ENCODE measurements at regions not wholly inside any gene's neighbourhood (a gene's known extent, or its start where the extent isn't known, plus 50 kb on each side); places are given as distances from the start of the nearest gene placed in this dataset.
"Not testable (repeated sequence)": the region's sequence is repeated elsewhere in the genome, so short reads cannot be mapped to it uniquely, and the experiment has no call there.

DNA sequence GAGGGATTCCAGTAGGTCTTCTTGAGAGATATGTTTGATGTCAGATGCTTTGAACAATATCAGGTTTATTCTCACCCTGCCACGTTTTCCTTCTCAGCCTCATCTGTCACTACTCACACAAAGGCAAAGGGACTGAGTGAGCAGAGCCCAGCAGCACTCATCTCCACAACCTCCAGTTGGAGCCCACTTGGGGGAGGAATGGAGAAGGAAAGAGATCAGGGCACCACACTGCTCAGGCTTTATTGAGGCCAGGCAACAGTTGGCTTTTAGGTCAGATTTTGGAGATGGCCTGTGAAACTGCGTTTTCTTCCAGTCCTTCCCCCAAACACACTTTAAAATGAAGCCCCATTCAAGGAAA, 57.3 kb upstream of the SEC22B start:
- H3K27me3 ChIP-seq, H3K4me2 ChIP-seq, H3K9ac ChIP-seq, H3K36me3 ChIP-seq, H3K4me3 ChIP-seq, H3K9me3 ChIP-seq, H3K27ac ChIP-seq, H4K20me1 ChIP-seq, H3K4me1 ChIP-seq: not testable (repeated sequence)

DNA sequence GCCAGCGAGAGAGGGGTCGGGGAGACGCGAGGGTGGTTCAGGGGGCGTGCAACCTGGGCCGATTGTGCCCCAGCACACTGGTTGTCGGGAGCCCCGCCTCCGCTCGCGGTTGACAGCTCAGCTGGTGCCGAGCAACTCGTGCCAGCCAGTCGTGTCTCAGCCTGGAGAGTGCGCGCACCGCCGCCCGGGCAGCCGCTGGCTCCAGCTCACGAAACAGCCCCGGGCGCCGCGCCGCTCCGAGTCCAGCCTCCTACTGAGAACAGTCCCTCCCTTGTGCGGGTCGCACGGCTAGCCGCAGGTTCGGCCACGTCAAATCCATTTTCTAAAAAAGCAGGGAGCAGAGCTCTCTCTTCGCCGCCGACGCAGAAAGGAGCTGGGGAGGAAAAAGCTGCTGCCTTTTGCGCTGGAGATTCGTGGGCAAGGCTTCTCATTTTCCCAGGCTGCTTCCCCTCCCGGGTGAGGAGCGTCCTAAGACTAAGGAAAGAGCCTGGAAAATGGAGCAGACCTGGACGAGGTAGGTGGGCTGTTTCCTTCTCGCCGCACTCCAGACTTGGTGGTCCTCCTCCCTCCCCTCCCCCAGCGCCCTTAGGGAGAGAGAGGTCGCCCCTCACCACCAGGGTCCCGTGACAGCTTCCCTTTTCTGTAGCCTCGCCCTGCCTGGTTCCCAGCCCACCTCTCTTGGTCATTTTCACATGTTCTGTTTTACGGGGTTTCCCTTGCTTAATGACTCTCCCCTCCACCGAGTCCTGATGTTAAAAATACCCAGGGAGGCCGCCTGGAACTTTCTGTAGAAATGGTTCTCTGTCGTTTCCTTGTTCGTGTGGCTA, 56.7 kb upstream of the SEC22B start:
- H3K4me2 ChIP-seq, H3K9ac ChIP-seq, H3K36me3 ChIP-seq, H3K9me3 ChIP-seq, H3K27ac ChIP-seq, H3K27me3 ChIP-seq, H3K4me1 ChIP-seq, H3K4me3 ChIP-seq, H4K20me1 ChIP-seq: not testable (repeated sequence)

DNA sequence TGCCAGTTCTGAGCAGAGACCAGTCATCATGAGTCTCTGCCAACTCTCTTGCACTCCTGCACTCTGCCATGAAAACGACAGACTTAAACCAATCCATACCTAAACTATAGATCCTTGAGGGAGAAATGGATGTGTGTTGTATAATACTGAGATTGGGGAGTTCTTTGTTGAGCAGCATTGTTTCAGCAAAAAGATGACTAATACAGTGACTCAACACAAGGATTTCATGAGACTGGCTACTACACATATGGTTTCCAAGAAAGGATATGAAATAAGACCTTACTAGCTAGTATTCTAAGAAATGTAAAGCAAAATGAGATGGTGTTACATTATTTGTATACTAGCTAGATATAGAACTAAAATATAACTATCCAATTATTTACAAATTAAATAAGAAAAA, 53.5 kb upstream of the SEC22B start:
- not testable (repeated sequence) for H3K4me1 ChIP-seq

More for the DNA sequence above, 53.5 kb upstream of the SEC22B start:
- not testable (repeated sequence) for H3K27ac ChIP-seq, H3K27me3 ChIP-seq, H3K36me3 ChIP-seq, H3K9ac ChIP-seq, H3K9me3 ChIP-seq, H3K4me3 ChIP-seq, H4K20me1 ChIP-seq, H3K4me2 ChIP-seq
